Brain microvascular endothelial cell (primary cell): ENCODE measurements at regions not wholly inside any gene's neighbourhood (a gene's known extent, or its start where the extent isn't known, plus 50 kb on each side); places are given as distances from the start of the nearest gene placed in this dataset.
A peak's percentile ranks its signal among the peaks of the same experiment; 100 is the strongest.

Experiments used
- DNase-seq: peaks from one replicate; pipeline ENCODE4 v3.0.0-alpha.2; 2020
- H3K27ac ChIP-seq: fragments of 250-450 bp; sonication (Bioruptor Pico); 2 replicates; pipeline ENCODE4 v1.5.1; 2020; ENCODE audit warnings: mild to moderate bottlenecking, moderate library complexity
- H3K27me3 ChIP-seq: fragments of 250-450 bp; sonication (Bioruptor Pico); replicated peaks from 2 replicates; pipeline ENCODE4 v1.5.1; 2020; ENCODE audit warnings: mild to moderate bottlenecking
- H3K36me3 ChIP-seq: fragments of 250-450 bp; sonication (Bioruptor Pico); replicated peaks from 2 replicates; pipeline ENCODE4 v1.5.1; 2020; ENCODE audit warnings: mild to moderate bottlenecking
- H3K4me3 ChIP-seq: 2 replicates; pipeline ENCODE4 v1.5.1; 2011; ENCODE audit warnings: low read depth, mild to moderate bottlenecking, control low read depth, low read length, moderate library complexity
- CTCF ChIP-seq: IDR thresholded peaks from 2 replicates; pipeline ENCODE4 v1.5.1; 2011; ENCODE audit warnings: low read depth, mild to moderate bottlenecking, moderate library complexity, low read length, control low read depth, inconsistent platforms; ENCODE audit errors: missing control alignments
- in situ Hi-C: cut with HindIII; loops from 2 replicates; pipeline ENCODE4 v1.10.0; 2017; ENCODE audit warnings: low sequenced_read_pairs, low pct_ligation_motif_present

- no peak overlapping the region for H3K4me3 ChIP-seq
- in situ Hi-C loops, result no loop called here
- TF ChIP-seq CTCF, result no peak
- no peaks in the 10 kb centered on the region for H3K36me3 ChIP-seq
- DNase-seq, result peak; percentile 51
- no peaks in the 10 kb centered on the region for H3K27me3 ChIP-seq
- H3K27ac ChIP-seq, result no peak overlapping the region
These were observed 62.1 kb upstream of the SLC6A11 start for GRCh38 chr3:10753964-10754363.

- TF ChIP-seq CTCF, result no peak
- Histone ChIP-seq H3K27ac (no peak overlapping the region), H3K36me3 (no peaks in the 10 kb centered on the region), H3K27me3 (no peaks in the 10 kb centered on the region), H3K4me3 (no peak overlapping the region)
- DNase-seq, result no peak
- in situ Hi-C loops, result no loop called here
These were observed 59.5 kb upstream of the SLC6A11 start for GRCh38 chr3:10756546-10756945.

DNA sequence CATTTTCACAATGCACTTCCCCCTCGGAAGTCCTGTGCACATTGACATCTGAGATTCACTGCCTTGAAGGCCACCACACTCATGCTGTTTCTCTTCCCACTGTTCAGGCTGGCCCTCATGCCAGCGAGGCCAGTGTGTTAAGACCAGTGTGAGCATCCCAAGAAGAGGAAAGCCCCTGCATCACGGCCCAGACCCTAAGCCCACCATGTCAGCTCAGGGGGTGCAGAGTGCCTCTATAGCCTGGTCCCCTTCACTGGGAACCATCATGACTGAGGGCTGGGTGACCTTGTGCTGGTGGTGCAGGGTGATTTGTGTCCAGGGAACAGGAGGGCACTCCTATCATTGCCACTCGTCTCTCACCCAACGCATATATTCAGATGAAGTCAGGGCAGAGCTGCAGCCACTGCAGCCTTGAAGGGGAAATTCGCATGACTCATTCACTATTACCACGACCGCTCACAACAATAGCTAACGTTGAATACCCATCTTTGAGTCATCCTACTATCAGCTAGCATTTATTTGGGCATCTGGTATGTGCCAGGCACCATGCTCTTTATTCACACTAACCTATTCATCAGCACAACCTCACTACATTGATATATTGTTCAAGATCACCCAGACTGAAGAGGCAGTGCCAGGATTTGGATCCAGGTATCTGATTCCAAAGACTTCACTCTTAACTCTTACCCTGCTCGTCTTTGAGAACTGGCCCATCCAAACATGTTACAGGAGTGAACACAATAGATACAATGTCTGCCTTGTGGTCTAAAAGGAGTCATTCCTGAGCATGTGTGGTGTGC lies 58.8 kb upstream of the SLC6A11 start:
- in situ Hi-C loops, result no loop called here
- no peaks in the 10 kb centered on the region for H3K36me3 ChIP-seq
- no peaks in the 10 kb centered on the region for H3K27me3 ChIP-seq
- no peak overlapping the region for H3K27ac ChIP-seq
- TF ChIP-seq CTCF, result no peak
- no peak overlapping the region for H3K4me3 ChIP-seq
- DNase-seq, result peak; percentile 40

DNA sequence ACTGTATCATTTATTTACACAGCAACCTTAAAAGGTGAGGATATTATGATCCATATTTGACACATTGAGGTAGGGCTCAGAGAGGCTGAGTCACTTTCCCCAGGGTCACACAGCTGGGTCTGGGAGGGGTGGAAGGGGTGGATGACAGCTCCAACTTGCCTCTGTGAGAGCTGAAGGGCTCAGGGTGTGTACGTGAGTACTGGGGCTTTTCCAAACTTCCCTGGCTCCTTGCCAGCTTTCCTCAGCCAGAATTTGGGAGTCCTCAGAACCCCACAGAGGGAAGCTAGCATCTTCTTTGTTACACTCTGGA lies 58.3 kb upstream of the SLC6A11 start:
- Histone ChIP-seq H3K27me3 (no peaks in the 10 kb centered on the region), H3K27ac (no peak overlapping the region), H3K4me3 (no peak overlapping the region), H3K36me3 (no peaks in the 10 kb centered on the region)
- DNase-seq, result no peak
- TF ChIP-seq CTCF, result no peak
- in situ Hi-C loops, result no loop called here

DNA sequence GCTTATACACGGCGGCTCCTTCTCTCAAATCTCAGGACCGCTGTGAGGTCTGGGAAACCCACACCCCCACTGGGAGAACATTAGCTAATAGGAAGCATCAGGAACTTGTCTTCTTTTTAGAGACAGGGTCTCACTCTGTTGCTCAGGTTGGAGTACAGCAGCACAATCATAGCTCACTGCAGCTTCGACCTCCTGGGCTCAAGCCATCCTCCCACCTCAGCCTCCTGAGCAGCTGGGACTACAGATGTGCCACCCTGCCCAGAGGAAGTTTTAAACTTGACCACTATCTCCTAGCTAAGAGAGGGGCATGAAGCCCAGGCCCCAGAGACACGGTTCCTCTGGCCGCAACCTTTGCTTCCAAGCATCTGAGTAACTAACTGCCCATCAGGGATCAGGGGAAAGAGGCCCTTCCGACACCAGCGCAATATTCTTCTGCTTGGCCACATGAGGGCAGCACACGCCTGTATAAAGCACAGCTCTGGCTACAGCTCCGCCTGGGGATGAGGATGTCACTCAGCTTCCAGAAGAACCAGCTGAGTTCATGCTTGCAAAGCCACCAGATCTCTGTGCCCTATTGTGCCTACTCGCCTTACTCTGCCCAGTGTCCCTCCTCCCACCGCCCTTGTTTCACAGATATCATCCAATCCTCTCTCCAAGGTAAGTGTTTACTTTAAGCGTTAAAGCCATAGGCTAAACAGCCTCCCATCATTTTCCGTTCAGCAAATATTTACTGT lies 57.6 kb upstream of the SLC6A11 start:
- no peak overlapping the region for H3K4me3 ChIP-seq
- in situ Hi-C loops, result no loop called here
- no peaks in the 10 kb centered on the region for H3K27me3 ChIP-seq
- H3K27ac ChIP-seq, result no peak overlapping the region
- DNase-seq, result peak; percentile 39
- no peaks in the 10 kb centered on the region for H3K36me3 ChIP-seq
- TF ChIP-seq CTCF, result peak; percentile 83
